H1 (cell line): ENCODE measurements at regions not wholly inside any gene's neighbourhood (a gene's known extent, or its start where the extent isn't known, plus 50 kb on each side); places are given as distances from the start of the nearest gene placed in this dataset.

ENCODE experiments used
- CTCF ChIA-PET: fragments of 300-600 bp; sonication (Branson Sonifier 250); formaldehyde crosslinking; loops from one replicate; lab custom pipeline; 2021; ENCODE audit not compliant: partially characterized antibody; lab: Charles Lee
- POLR2A ChIA-PET: fragments of 300-600 bp; sonication (Branson Sonifier 250); formaldehyde crosslinking; loops from one replicate; lab custom pipeline; 2021; ENCODE audit warnings: inconsistent platforms; ENCODE audit not compliant: partially characterized antibody; lab: Charles Lee
- DNase-seq, 2 experiments: peaks; one replicate each; pipeline versions ENCODE4 v3.0.0 to v3.0.0-alpha.2; 2010 to 2022; ENCODE audit warnings: low spot score in 2 of 2, low read depth in 1 of 2, mixed read lengths in 1 of 2
- FAIRE-seq: peaks from 2 replicates; lab custom pipeline; 2011; peaks lifted over from hg19 to GRCh38; lab: Jason Lieb, UNC
- H2AFZ ChIP-seq: 2 replicates; pipeline ENCODE4 v1.8.1; 2012; ENCODE audit warnings: low read length, inconsistent platforms
- H2AK5ac ChIP-seq: 2 replicates; pipeline ENCODE4 v1.6.1; 2013; ENCODE audit warnings: low read depth, low read length
- H2BK120ac ChIP-seq: replicated peaks from 2 replicates; pipeline ENCODE3; 2013; ENCODE audit warnings: low read depth, low read length, inconsistent platforms
- H2BK12ac ChIP-seq: 2 replicates; pipeline ENCODE4 v1.6.1; 2013; ENCODE audit warnings: low read depth, low read length
- H2BK15ac ChIP-seq: 2 replicates; pipeline ENCODE4 v1.6.1; 2013; ENCODE audit warnings: low read length
- H2BK20ac ChIP-seq: 2 replicates; pipeline ENCODE4 v1.6.1; 2013; ENCODE audit warnings: low read length
- H2BK5ac ChIP-seq: 2 replicates; pipeline ENCODE4 v1.6.1; 2013; ENCODE audit warnings: low read depth, low read length
- H3K14ac ChIP-seq: 2 replicates; pipeline ENCODE4 v1.6.1; 2013; ENCODE audit warnings: inconsistent platforms; ENCODE audit not compliant: insufficient read length
- H3K18ac ChIP-seq: 2 replicates; pipeline ENCODE4 v1.6.1; 2013; ENCODE audit warnings: low read length; ENCODE audit errors: extremely low read depth
- H3K23ac ChIP-seq: 2 replicates; pipeline ENCODE4 v1.6.1; 2013; ENCODE audit warnings: inconsistent platforms; ENCODE audit not compliant: insufficient read length
- H3K23me2 ChIP-seq: 2 replicates; pipeline ENCODE4 v1.6.1; 2013; ENCODE audit warnings: low read depth, low read length
- H3K27ac ChIP-seq: 2 replicates; pipeline ENCODE4 v1.6.1; 2011; ENCODE audit warnings: low read depth, low read length, inconsistent platforms
- H3K27me3 ChIP-seq, 4 experiments: replicated peaks in 1 of 4; 1 replicate in 1 of 4; 2 replicates in 3 of 4; pipeline versions ENCODE4 v1.6.1 to v1.8.1; 2011 to 2013; ENCODE audit warnings: low read length in 3 of 4, mild to moderate bottlenecking in 3 of 4, inconsistent platforms in 2 of 4, mixed read lengths in 2 of 4, moderate library complexity in 1 of 4; ENCODE audit not compliant: control insufficient read depth in 3 of 4, insufficient read depth in 3 of 4; ENCODE audit errors: extremely low read depth in 1 of 4
- H3K36me3 ChIP-seq, 4 experiments: 2 replicates each; pipeline versions ENCODE4 v1.6.1 to v1.8.1; 2011 to 2013; ENCODE audit warnings: mild to moderate bottlenecking in 4 of 4, low read length in 3 of 4, moderate library complexity in 2 of 4, control low read depth in 1 of 4, inconsistent platforms in 1 of 4; ENCODE audit not compliant: insufficient read depth in 4 of 4, control insufficient read depth in 2 of 4
- H3K4ac ChIP-seq: replicated peaks from 2 replicates; pipeline ENCODE3; 2013; ENCODE audit warnings: low read length, low read depth, mixed read lengths, inconsistent platforms; ENCODE audit not compliant: insufficient read length
- H3K4me1 ChIP-seq, 4 experiments: replicated peaks in 1 of 4; 1 replicate in 1 of 4; 2 replicates in 3 of 4; pipeline versions ENCODE4 v1.6.1 to v1.8.1; 2011 to 2013; ENCODE audit warnings: low read length in 3 of 4, inconsistent platforms in 2 of 4, mixed read lengths in 1 of 4; ENCODE audit not compliant: insufficient read depth in 4 of 4, control insufficient read depth in 3 of 4
- H3K4me2 ChIP-seq, 2 experiments: 2 replicates each; pipeline versions ENCODE4 v1.6.1 to v1.8.1; 2011 to 2013; ENCODE audit warnings: low read depth in 2 of 2, low read length in 2 of 2, control low read depth in 1 of 2, inconsistent platforms in 1 of 2, mild to moderate bottlenecking in 1 of 2; ENCODE audit not compliant: insufficient read depth in 1 of 2
- H3K4me3 ChIP-seq, 4 experiments: fragments of 200-600, 300-600 bp in 1 of 4; sonication (generic), shearing (Covaris generic), sonication (Bioruptor Twin) in 1 of 4; 2 replicates each; pipeline versions ENCODE4 v1.5.1 to v1.8.1; 2011 to 2016; ENCODE audit warnings: low read length in 4 of 4, low read depth in 3 of 4, control low read depth in 2 of 4, inconsistent platforms in 2 of 4, mild to moderate bottlenecking in 2 of 4, mixed read lengths in 1 of 4, moderate library complexity in 1 of 4; ENCODE audit not compliant: insufficient read depth in 2 of 4; ENCODE audit errors: extremely low read depth in 1 of 4
- H3K56ac ChIP-seq: replicated peaks from 2 replicates; pipeline ENCODE3; 2013; ENCODE audit warnings: low read depth, mild to moderate bottlenecking, mixed read lengths, low read length, inconsistent platforms; ENCODE audit not compliant: insufficient read length
- H3K79me1 ChIP-seq: 2 replicates; pipeline ENCODE4 v1.6.1; 2013; ENCODE audit warnings: low read depth, low read length, control low read depth
- H3K79me2 ChIP-seq, 2 experiments: 2 replicates each; pipeline versions ENCODE4 v1.6.1 to v1.8.1; 2012 to 2013; ENCODE audit warnings: low read length in 2 of 2, mild to moderate bottlenecking in 2 of 2, inconsistent platforms in 1 of 2; ENCODE audit not compliant: insufficient read depth in 2 of 2, control insufficient read depth in 1 of 2
- H3K9ac ChIP-seq, 4 experiments: replicated peaks in 1 of 4; 1 replicate in 1 of 4; 2 replicates in 3 of 4; pipeline versions ENCODE4 v1.6.1 to v1.8.1; 2011 to 2013; ENCODE audit warnings: low read depth in 3 of 4, low read length in 3 of 4, control low read depth in 2 of 4, mild to moderate bottlenecking in 2 of 4, moderate library complexity in 2 of 4, inconsistent platforms in 1 of 4; ENCODE audit errors: extremely low read depth in 1 of 4
- H3K9me3 ChIP-seq, 2 experiments: 2 replicates each; pipeline versions ENCODE4 v1.6.1 to v1.8.1; 2012 to 2013; ENCODE audit warnings: mild to moderate bottlenecking in 2 of 2, moderate library complexity in 2 of 2, control low read depth in 1 of 2, inconsistent platforms in 1 of 2, low read depth in 1 of 2, low read length in 1 of 2, mixed read lengths in 1 of 2; ENCODE audit not compliant: insufficient read depth in 2 of 2
- H4K20me1 ChIP-seq, 2 experiments: replicated peaks in 1 of 2; 2 replicates each; pipeline versions ENCODE3 to v1.8.1; 2011 to 2013; ENCODE audit warnings: inconsistent platforms in 2 of 2, low read length in 2 of 2, mild to moderate bottlenecking in 1 of 2; ENCODE audit not compliant: insufficient read depth in 2 of 2, control insufficient read depth in 1 of 2
- H4K5ac ChIP-seq: 2 replicates; pipeline ENCODE4 v1.6.1; 2013; ENCODE audit warnings: low read length, low read depth, mixed read lengths, inconsistent platforms; ENCODE audit not compliant: insufficient read length
- H4K8ac ChIP-seq: 2 replicates; pipeline ENCODE4 v1.8.0; 2013; ENCODE audit warnings: mild to moderate bottlenecking, moderate library complexity, low read length, inconsistent platforms; ENCODE audit not compliant: insufficient read depth; ENCODE audit errors: extremely low read depth
- H4K91ac ChIP-seq: replicated peaks from 2 replicates; pipeline ENCODE3; 2013; ENCODE audit warnings: low read length, mixed read lengths, inconsistent platforms; ENCODE audit not compliant: insufficient read length
- ATF3 ChIP-seq: IDR thresholded peaks from 2 replicates; pipeline ENCODE4 v1.6.1; 2011; ENCODE audit warnings: low read depth, mild to moderate bottlenecking, low read length; ENCODE audit not compliant: insufficient read depth
- CBX8 ChIP-seq: fragments of 300-800, 300-1000 bp; sonication (generic); IDR thresholded peaks from 2 replicates; pipeline ENCODE4 v1.7.1; 2016; ENCODE audit warnings: low read depth, low read length, borderline replicate concordance
- CREB1 ChIP-seq: IDR thresholded peaks from 2 replicates; pipeline ENCODE4 v1.6.1; 2012; ENCODE audit warnings: inconsistent platforms
- CTCF ChIP-seq, 3 experiments: IDR thresholded peaks; 1 replicate in 2 of 3; 2 replicates in 1 of 3; pipeline versions ENCODE4 v1.5.1 to v1.6.1; 2011; ENCODE audit warnings: low read length in 3 of 3, mild to moderate bottlenecking in 3 of 3, inconsistent platforms in 2 of 3, low read depth in 1 of 3, moderate library complexity in 1 of 3; ENCODE audit not compliant: insufficient read depth in 1 of 3; ENCODE audit errors: control extremely low read depth in 1 of 3
- HDAC2 ChIP-seq, 2 experiments: fragments of 300-600 bp in 1 of 2; sonication (generic) in 1 of 2; IDR thresholded peaks; 2 replicates each; pipeline ENCODE4 v1.6.1; 2011 to 2012; ENCODE audit warnings: low read depth in 2 of 2, low read length in 2 of 2, mild to moderate bottlenecking in 2 of 2, moderate library complexity in 2 of 2, borderline replicate concordance in 1 of 2, inconsistent platforms in 1 of 2
- JUND ChIP-seq: IDR thresholded peaks from 2 replicates; pipeline ENCODE4 v1.6.1; 2011; ENCODE audit warnings: mild to moderate bottlenecking, improper control_type of control experiment, low read length
- RXRA ChIP-seq: IDR thresholded peaks from 2 replicates; pipeline ENCODE4 v1.6.1; 2011; ENCODE audit warnings: low read depth, mild to moderate bottlenecking, low read length, moderate library complexity; ENCODE audit not compliant: insufficient read depth
- SIN3A ChIP-seq, 2 experiments: IDR thresholded peaks in 1 of 2; conservative IDR thresholded peaks in 1 of 2; 2 replicates each; pipeline ENCODE4 v1.6.1; 2011 to 2012; ENCODE audit warnings: low read length in 2 of 2, improper control_type of control experiment in 1 of 2, low read depth in 1 of 2, mild to moderate bottlenecking in 1 of 2
- TCF12 ChIP-seq: IDR thresholded peaks from 2 replicates; pipeline ENCODE4 v1.6.1; 2011; ENCODE audit warnings: low read depth, mild to moderate bottlenecking, low read length
- TEAD4 ChIP-seq: IDR thresholded peaks from 2 replicates; pipeline ENCODE4 v1.6.1; 2012; ENCODE audit warnings: low read depth, low read length, inconsistent platforms, mixed read lengths
- YY1 ChIP-seq: IDR thresholded peaks from 2 replicates; pipeline ENCODE4 v1.6.1; 2011; ENCODE audit warnings: low read depth, mild to moderate bottlenecking, low read length
- ZNF274 ChIP-seq: IDR thresholded peaks from 2 replicates; pipeline ENCODE4 v1.7.0; 2012; ENCODE audit warnings: low read length, borderline replicate concordance; ENCODE audit errors: extremely low read depth
- WGBS, 2 experiments: shearing (Covaris generic) in 1 of 2; methylation state at CpG; one replicate each; pipeline versions ENCODE4 v1.1.6 to v1.1.7; 2013 to 2015; ENCODE audit warnings: low lambda C conversion rate in 2 of 2, mixed read lengths in 2 of 2, inconsistent platforms in 1 of 2, low coverage in 1 of 2, missing lambda C conversion rate in 1 of 2; ENCODE audit not compliant: insufficient replicate concordance in 2 of 2, insufficient coverage in 1 of 2, insufficient read length in 1 of 2; ENCODE audit errors: extremely low coverage in 1 of 2, missing lambda C conversion rate in 1 of 2; 5-methylcytosine and 5-hydroxymethylcytosine counted together

- FAIRE-seq (no peak), DNase-seq (no peak)
- H4K8ac ChIP-seq: no peak overlapping the region
- no peaks in the 10 kb centered on the region for H3K4me1 ChIP-seq
- H2BK20ac ChIP-seq: no peak overlapping the region
- WGBS, 2 experiments: 100% methylated on average over 2 of the region's 2 CpGs; no CpG with 5 or more reads in 1 of the 2 experiments
- no peak overlapping the region for H2BK15ac ChIP-seq
- no peaks in the 10 kb centered on the region for H3K23me2 ChIP-seq
- ChIA-PET CTCF (no interaction called here), POLR2A (no interaction called here)
- H3K9me3 ChIP-seq: peaks cover 6 to 9% of the 10 kb centered on the region in 2 experiments; a peak in 3 of 4 replicates
- H3K23ac ChIP-seq: no peak overlapping the region
- H2BK5ac ChIP-seq: no peak overlapping the region
- no peak overlapping the region for H4K5ac ChIP-seq
- no peak overlapping the region for H4K91ac ChIP-seq
- H3K36me3 ChIP-seq: no peaks in the 10 kb centered on the region; a peak in 1 of 8 replicates
- no peak overlapping the region for H3K27ac ChIP-seq
- no peak overlapping the region for H3K9ac ChIP-seq
- H2AK5ac ChIP-seq: no peak overlapping the region
- no peak overlapping the region for H3K4ac ChIP-seq
- H3K79me2 ChIP-seq: no peaks in the 10 kb centered on the region
- no peak overlapping the region for H3K18ac ChIP-seq
- no peaks in the 10 kb centered on the region for H4K20me1 ChIP-seq
- no peak overlapping the region for H3K4me2 ChIP-seq
- H2BK12ac ChIP-seq: no peak overlapping the region
- H3K27me3 ChIP-seq: no peaks in the 10 kb centered on the region
- no peak overlapping the region for H2BK120ac ChIP-seq
- no peak overlapping the region for H3K56ac ChIP-seq
- H3K14ac ChIP-seq: no peak overlapping the region
- no peaks in the 10 kb centered on the region for H3K79me1 ChIP-seq
- no peak overlapping the region for H2AFZ ChIP-seq
- H3K4me3 ChIP-seq: no peak overlapping the region
- TF ChIP-seq CTCF (IDR thresholded peaks at IDR 0.05; ENCODE audit: control extremely low read depth in 1 of 3, insufficient read depth in 1 of 3, low read depth in 1 of 3, low read length in 3 of 3) (no peak), JUND (no peak), TCF12 (no peak), CBX8 (no peak), RXRA (no peak), CREB1 (no peak), HDAC2 (IDR thresholded peaks at IDR 0.05; ENCODE audit: borderline replicate concordance in 1 of 2, low read depth in 2 of 2, low read length in 2 of 2) (no peak), YY1 (no peak), TEAD4 (no peak), ATF3 (no peak), ZNF274 (no peak), SIN3A (conservative IDR thresholded peaks at IDR 0.05 in 1 of 2, IDR thresholded peaks at IDR 0.05 in 1 of 2; ENCODE audit: low read depth in 1 of 2, low read length in 2 of 2) (no peak)
These were observed 758.7 kb downstream of the SLITRK5 start for GRCh38 chr13:88429862-88430261.
